SKM-1 treated with dmso at 0.1 percent for 144 hours (cell line): ENCODE measurements at regions not wholly inside any gene's neighbourhood (a gene's known extent, or its start where the extent isn't known, plus 50 kb on each side); places are given as distances from the start of the nearest gene placed in this dataset.
"Not testable (repeated sequence)": the region's sequence is repeated elsewhere in the genome, so short reads cannot be mapped to it uniquely, and the experiment has no call there.

Experiments used
- DNase-seq: peaks from one replicate; lab custom pipeline; 2025; ENCODE audit not compliant: unreplicated experiment; lab: John Stamatoyannopoulos, UW

- no peak for DNase-seq
Measured at GRCh38 chr6:168369786-168370185, 50.2 kb upstream of the DACT2 start.

- DNase-seq = peak; percentile 13
Measured at GRCh38 chr6:168370310-168370991, 50.9 kb upstream of the DACT2 start.

GRCh38 chr6:168371185-168371584 lies 51.6 kb upstream of the DACT2 start:
- DNase-seq = no peak

GRCh38 chr6:168371618-168371980 lies 52.0 kb upstream of the DACT2 start:
- no peak for DNase-seq

- no peak for DNase-seq
Measured at GRCh38 chr6:168371981-168372711, 52.6 kb upstream of the DACT2 start.

- no peak for DNase-seq
Measured at GRCh38 chr6:168372889-168373288, 53.3 kb upstream of the DACT2 start.

- DNase-seq = no peak
Measured at GRCh38 chr6:168373389-168373788, 53.8 kb upstream of the DACT2 start.

GRCh38 chr6:168374051-168374502 lies 54.5 kb upstream of the DACT2 start:
- no peak for DNase-seq

GRCh38 chr6:168374541-168375071 lies 55.0 kb upstream of the DACT2 start:
- DNase-seq = no peak

- no peak for DNase-seq
Measured at GRCh38 chr6:168376120-168376519, 56.5 kb upstream of the DACT2 start.

- DNase-seq = no peak
Measured at GRCh38 chr6:168376811-168377483, 57.4 kb upstream of the DACT2 start.

GRCh38 chr6:168377484-168377855 lies 57.9 kb upstream of the DACT2 start:
- DNase-seq = no peak

- no peak for DNase-seq
Measured at GRCh38 chr6:168377856-168378832, 58.6 kb upstream of the DACT2 start.

- DNase-seq = not testable (repeated sequence)
Measured at GRCh38 chr6:168379579-168379978, 60.0 kb upstream of the DACT2 start.

GRCh38 chr6:168380166-168380955 lies 60.6 kb upstream of the SMOC2 start:
- not testable (repeated sequence) for DNase-seq

GRCh38 chr6:168380956-168381605 lies 59.9 kb upstream of the SMOC2 start:
- no peak for DNase-seq

GRCh38 chr6:168381726-168382458 lies 59.1 kb upstream of the SMOC2 start:
- no peak for DNase-seq

- no peak for DNase-seq
Measured at GRCh38 chr6:168383062-168383854, 57.7 kb upstream of the SMOC2 start.
